ENCODE measurements at regions not wholly inside any gene's neighbourhood (a gene's known extent, or its start where the extent isn't known, plus 50 kb on each side); places are given as distances from the start of the nearest gene placed in this dataset.
"Not testable (repeated sequence)": the region's sequence is repeated elsewhere in the genome, so short reads cannot be mapped to it uniquely, and the experiment has no call there.

DNA sequence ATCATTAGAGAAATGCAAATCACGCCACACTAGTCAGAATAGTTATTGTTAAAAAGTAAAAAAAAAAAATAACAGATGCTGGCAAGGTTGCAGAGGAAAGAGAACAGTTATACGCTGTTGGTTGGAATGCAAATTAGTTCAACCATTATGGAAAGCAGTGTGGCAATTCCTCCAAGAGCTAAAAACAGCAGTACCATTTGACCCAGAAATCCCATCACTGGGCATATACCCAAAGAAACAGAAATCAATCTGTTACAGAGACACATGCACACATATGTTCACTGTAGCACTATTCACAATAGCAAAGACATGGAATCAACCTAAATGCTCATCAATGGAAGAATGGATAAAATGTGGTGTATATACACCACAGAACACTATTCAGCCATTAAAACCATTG is 388.7 kb upstream of the FMR1 start:
- no peak overlapping the region for H3K4me3 Mint-ChIP-seq
- TF ChIP-seq, protein P1, sequence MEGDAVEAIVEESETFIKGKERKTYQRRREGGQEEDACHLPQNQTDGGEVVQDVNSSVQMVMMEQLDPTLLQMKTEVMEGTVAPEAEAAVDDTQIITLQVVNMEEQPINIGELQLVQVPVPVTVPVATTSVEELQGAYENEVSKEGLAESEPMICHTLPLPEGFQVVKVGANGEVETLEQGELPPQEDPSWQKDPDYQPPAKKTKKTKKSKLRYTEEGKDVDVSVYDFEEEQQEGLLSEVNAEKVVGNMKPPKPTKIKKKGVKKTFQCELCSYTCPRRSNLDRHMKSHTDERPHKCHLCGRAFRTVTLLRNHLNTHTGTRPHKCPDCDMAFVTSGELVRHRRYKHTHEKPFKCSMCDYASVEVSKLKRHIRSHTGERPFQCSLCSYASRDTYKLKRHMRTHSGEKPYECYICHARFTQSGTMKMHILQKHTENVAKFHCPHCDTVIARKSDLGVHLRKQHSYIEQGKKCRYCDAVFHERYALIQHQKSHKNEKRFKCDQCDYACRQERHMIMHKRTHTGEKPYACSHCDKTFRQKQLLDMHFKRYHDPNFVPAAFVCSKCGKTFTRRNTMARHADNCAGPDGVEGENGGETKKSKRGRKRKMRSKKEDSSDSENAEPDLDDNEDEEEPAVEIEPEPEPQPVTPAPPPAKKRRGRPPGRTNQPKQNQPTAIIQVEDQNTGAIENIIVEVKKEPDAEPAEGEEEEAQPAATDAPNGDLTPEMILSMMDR (IDR thresholded peaks at IDR 0.05) = no peak
- H3K27me3 Mint-ChIP-seq = no peaks in the 10 kb centered on the region
- intact Hi-C loops (cut with DNase I, micrococcal nuclease) = no loop called here
- H3K36me3 Mint-ChIP-seq (ENCODE audit: low read depth) = no peaks in the 10 kb centered on the region
- Histone ChIP-seq H3K4me3 (ENCODE audit: low read length) (no peak overlapping the region), H3K27me3 (ENCODE audit: control insufficient read depth in 1 of 2, insufficient read depth in 2 of 2, low read length in 2 of 2) (no peaks in the 10 kb centered on the region), H3K9me3 (ENCODE audit: control insufficient read depth in 1 of 2, insufficient read depth in 1 of 2, low read length in 2 of 2) (peaks cover 0 to 4% of the 10 kb centered on the region in 2 experiments), H3K36me3 (ENCODE audit: insufficient read depth, low read length) (no peaks in the 10 kb centered on the region), H3K27ac (ENCODE audit: low read depth in 1 of 2, low read length in 2 of 2) (no peak overlapping the region), H3K4me1 (ENCODE audit: insufficient read depth, low read length) (no peaks in the 10 kb centered on the region)
- CTCF ChIA-PET = no interaction called here
- no peak overlapping the region for H3K27ac Mint-ChIP-seq
- H3K4me1 Mint-ChIP-seq (ENCODE audit: low read depth) = no peaks in the 10 kb centered on the region
- DNase-seq (no peak), ATAC-seq (ENCODE audit: poor library complexity) (no peak)
- peaks cover 2% of the 10 kb centered on the region for H3K9me3 Mint-ChIP-seq
- POLR2A ChIA-PET = no interaction called here

DNA sequence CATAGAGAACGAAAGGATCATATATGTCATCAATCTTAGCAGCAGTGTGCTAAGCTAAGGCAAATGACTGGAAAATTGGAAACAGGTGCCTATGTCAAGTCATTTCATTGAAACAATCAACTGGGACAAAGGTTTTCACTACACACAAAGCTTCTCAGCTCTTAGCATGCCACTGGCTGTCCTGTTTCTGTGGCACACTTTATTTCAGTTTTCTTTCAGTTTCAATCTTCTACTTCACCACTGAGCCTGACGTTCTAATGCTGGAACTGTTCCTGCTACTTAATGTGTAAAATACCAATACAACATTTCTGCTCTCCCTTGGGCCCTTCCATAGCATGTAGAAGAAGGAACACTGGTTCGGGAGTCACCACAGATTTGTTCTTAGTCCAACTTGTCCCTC is 378.3 kb upstream of the FMR1 start:
- H3K27ac Mint-ChIP-seq = no peak overlapping the region

DNA sequence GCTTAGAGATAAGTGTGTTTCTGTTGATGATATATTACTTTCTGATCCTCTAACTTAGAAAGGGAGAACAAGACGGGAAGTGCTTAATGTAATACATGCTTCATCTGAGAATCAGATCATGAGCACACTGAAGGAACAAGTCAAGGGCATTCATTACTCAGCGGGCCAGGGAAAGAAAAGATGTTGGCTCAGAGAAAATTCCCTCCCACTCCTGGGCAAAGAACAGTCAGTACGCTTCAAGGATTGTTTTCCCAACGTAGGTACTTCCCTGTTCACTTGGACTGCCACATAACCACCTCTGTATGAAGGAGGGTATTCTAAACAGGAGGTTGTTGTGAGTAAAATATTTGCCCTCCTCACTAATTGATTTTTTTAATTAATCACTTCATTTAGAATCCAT is 374.5 kb upstream of the FMR1 start:
- H3K27ac ChIP-seq (ENCODE audit: low read depth in 1 of 2, low read length in 2 of 2) = no peak overlapping the region
- Mint-ChIP-seq H3K4me3 (no peak overlapping the region), H3K27me3 (no peaks in the 10 kb centered on the region), H3K9me3 (no peaks in the 10 kb centered on the region), H3K4me1 (ENCODE audit: low read depth) (no peaks in the 10 kb centered on the region), H3K27ac (no peak overlapping the region), H3K36me3 (ENCODE audit: low read depth) (no peaks in the 10 kb centered on the region)
- intact Hi-C loops (cut with DNase I, micrococcal nuclease) = no loop called here
- DNase-seq (no peak), ATAC-seq (ENCODE audit: poor library complexity) (no peak)
- no peaks in the 10 kb centered on the region for H3K4me1 ChIP-seq (ENCODE audit: insufficient read depth, low read length)
- H3K9me3 ChIP-seq (ENCODE audit: control insufficient read depth in 1 of 2, insufficient read depth in 1 of 2, low read length in 2 of 2) = no peaks in the 10 kb centered on the region
- H3K4me3 ChIP-seq (ENCODE audit: low read length) = no peak overlapping the region
- ChIA-PET CTCF (no interaction called here), POLR2A (no interaction called here)
- H3K36me3 ChIP-seq (ENCODE audit: insufficient read depth, low read length) = no peaks in the 10 kb centered on the region
- TF ChIP-seq, protein P1 (IDR thresholded peaks at IDR 0.05) = no peak
- H3K27me3 ChIP-seq (ENCODE audit: control insufficient read depth in 1 of 2, insufficient read depth in 2 of 2, low read length in 2 of 2) = no peaks in the 10 kb centered on the region

More for the DNA sequence above, 378.3 kb upstream of the FMR1 start:
- H3K4me3 Mint-ChIP-seq = no peak overlapping the region
- no peaks in the 10 kb centered on the region for H3K4me1 Mint-ChIP-seq (ENCODE audit: low read depth)
- DNase-seq = no peak
- no peaks in the 10 kb centered on the region for H3K4me1 ChIP-seq (ENCODE audit: insufficient read depth, low read length)
- intact Hi-C loops (cut with DNase I, micrococcal nuclease) = no loop called here
- TF ChIP-seq, protein P1 (IDR thresholded peaks at IDR 0.05) = no peak
- no peaks in the 10 kb centered on the region for H3K27me3 Mint-ChIP-seq
- no peaks in the 10 kb centered on the region for H3K36me3 Mint-ChIP-seq (ENCODE audit: low read depth)
- H3K36me3 ChIP-seq (ENCODE audit: insufficient read depth, low read length) = no peaks in the 10 kb centered on the region
- no peaks in the 10 kb centered on the region for H3K9me3 ChIP-seq (ENCODE audit: control insufficient read depth in 1 of 2, insufficient read depth in 1 of 2, low read length in 2 of 2)
- H3K27me3 ChIP-seq (ENCODE audit: control insufficient read depth in 1 of 2, insufficient read depth in 2 of 2, low read length in 2 of 2) = no peaks in the 10 kb centered on the region
- ChIA-PET POLR2A (no interaction called here), CTCF (no interaction called here)
- H3K9me3 Mint-ChIP-seq = no peaks in the 10 kb centered on the region
- no peak overlapping the region for H3K27ac ChIP-seq (ENCODE audit: low read depth in 1 of 2, low read length in 2 of 2)
- H3K4me3 ChIP-seq (ENCODE audit: low read length) = no peak overlapping the region
- no peak for ATAC-seq (ENCODE audit: poor library complexity)

DNA sequence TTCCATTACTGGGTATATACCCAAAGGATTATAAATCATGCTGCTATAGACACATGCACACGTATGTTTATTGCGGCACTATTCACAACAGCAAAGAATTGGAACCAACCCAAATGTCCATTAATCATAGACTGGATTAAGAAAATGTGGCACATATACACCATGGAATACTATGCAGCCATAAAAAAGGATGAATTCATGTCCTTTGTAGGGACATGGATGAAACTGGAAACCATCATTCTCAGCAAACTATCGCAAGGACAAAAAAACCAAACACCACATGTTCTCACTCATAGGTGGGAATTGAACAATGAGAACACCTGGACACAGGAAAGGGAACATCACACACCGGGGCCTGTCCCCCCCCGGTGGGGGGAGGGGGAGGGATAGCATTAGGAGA is 363.7 kb upstream of the FMR1 start:
- H3K4me1 ChIP-seq (ENCODE audit: insufficient read depth, low read length); POLR2A ChIA-PET; intact Hi-C loops (cut with DNase I, micrococcal nuclease); H3K27me3 Mint-ChIP-seq; CTCF ChIA-PET; H3K36me3 ChIP-seq (ENCODE audit: insufficient read depth, low read length); H3K4me3 Mint-ChIP-seq; H3K27me3 ChIP-seq (ENCODE audit: control insufficient read depth in 1 of 2, insufficient read depth in 2 of 2, low read length in 2 of 2); H3K36me3 Mint-ChIP-seq (ENCODE audit: low read depth); H3K9me3 Mint-ChIP-seq; H3K4me3 ChIP-seq (ENCODE audit: low read length); DNase-seq; H3K27ac ChIP-seq (ENCODE audit: low read depth in 1 of 2, low read length in 2 of 2); H3K9me3 ChIP-seq (ENCODE audit: control insufficient read depth in 1 of 2, insufficient read depth in 1 of 2, low read length in 2 of 2); H3K4me1 Mint-ChIP-seq (ENCODE audit: low read depth); ATAC-seq (ENCODE audit: poor library complexity); H3K27ac Mint-ChIP-seq: not testable (repeated sequence)
